Uterus (tissue), 3 donors: ENCODE measurements at regions not wholly inside any gene's neighbourhood (a gene's known extent, or its start where the extent isn't known, plus 50 kb on each side); places are given as distances from the start of the nearest gene placed in this dataset.

Experiments
- DNase-seq, 2 donors: peaks; one replicate each; pipeline ENCODE4 v3.0.0-alpha.2; 2019 to 2020
- H3K27ac ChIP-seq, 2 donors: fragments of 200-600 bp; sonication (generic); 1 replicate in 1 of 2; 2 replicates in 1 of 2; pipeline ENCODE4 v1.5.1; 2016 to 2018
- H3K27me3 ChIP-seq, 2 donors: fragments of 200-600 bp; sonication (generic); one replicate each; pipeline ENCODE4 v1.5.1; 2018 to 2019; ENCODE audit warnings: control low read depth in 1 of 2
- H3K36me3 ChIP-seq, 2 donors: fragments of 200-600 bp; sonication (generic); one replicate each; pipeline ENCODE4 v1.5.1; 2019; ENCODE audit warnings: control low read depth in 1 of 2
- H3K4me1 ChIP-seq, 2 donors: fragments of 200-600 bp; sonication (generic); one replicate each; pipeline ENCODE4 v1.5.1; 2018 to 2019; ENCODE audit warnings: control low read depth in 1 of 2
- H3K4me3 ChIP-seq, 2 donors: fragments of 200-600 bp; sonication (generic); 1 replicate in 1 of 2; 2 replicates in 1 of 2; pipeline ENCODE4 v1.5.1; 2018 to 2019; ENCODE audit warnings: mild to moderate bottlenecking in 1 of 2
- H3K9me3 ChIP-seq, 2 donors: fragments of 200-600 bp; sonication (generic); one replicate each; pipeline ENCODE4 v1.5.1; 2019; ENCODE audit warnings: control low read depth in 1 of 2
- POLR2A ChIP-seq, 2 donors: fragments of 450-650 bp; IDR thresholded peaks; one replicate each; pipeline ENCODE4 v1.6.1; 2016; ENCODE audit warnings: antibody characterized with exemption in 2 of 2, mild to moderate bottlenecking in 1 of 2, moderate library complexity in 1 of 2
- intact Hi-C: fragments of 100-400 bp; cut with DNase I; formaldehyde crosslinking; loops from one replicate; pipeline ENCODE4 v1.15.1; 2023; ENCODE audit warnings: low total_unique reads
- TF ChIP-seq, protein P1 (sequence below), 4 experiments: fragments of 200-600 bp in 2 of 4; fragments of 450-650 bp in 2 of 4; sonication (generic) in 2 of 4; IDR thresholded peaks; one replicate each; pipeline ENCODE4 v1.5.1; 2016 to 2019; ENCODE audit warnings: antibody characterized with exemption in 4 of 4, mild to moderate bottlenecking in 2 of 4, moderate library complexity in 1 of 4
- donor health status: DM: yes; HTN: yes; CAD: no.

DNA sequence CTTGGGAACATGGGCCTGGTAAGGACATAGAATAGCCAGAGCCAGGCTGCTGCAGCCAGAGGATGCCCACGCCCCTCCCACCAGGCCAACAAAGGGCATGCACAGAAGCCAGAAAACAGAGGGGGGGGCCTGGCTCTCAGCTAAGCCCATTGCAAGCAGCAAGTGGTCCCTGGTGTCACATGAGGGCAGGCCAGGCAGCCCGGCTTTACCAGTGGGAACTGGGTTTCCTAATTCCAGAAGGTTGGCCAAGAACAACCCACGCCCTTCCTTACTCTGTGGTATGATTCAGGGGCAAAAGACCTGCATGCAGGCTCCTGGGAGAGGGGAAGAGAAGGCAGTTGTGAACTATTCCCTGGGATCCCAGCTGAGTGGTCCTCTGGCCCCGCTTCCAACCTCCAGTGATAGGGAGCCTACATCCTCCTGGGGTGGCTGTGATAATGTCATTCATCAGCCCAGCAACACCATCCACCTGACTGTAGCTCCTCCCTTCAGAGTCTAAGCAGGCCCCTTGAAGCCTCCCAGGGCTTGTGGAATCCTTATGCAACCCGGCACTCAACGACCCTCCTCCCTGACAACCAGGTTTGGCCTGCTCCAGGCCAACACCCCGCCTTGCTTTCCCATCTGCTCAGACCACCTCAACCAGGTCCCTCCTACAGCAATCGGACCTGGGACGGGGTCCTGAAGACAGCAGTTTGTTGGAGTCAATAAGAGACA, 62.1 kb upstream of the LMO1 start:
- intact Hi-C loops: no loop called here
- Histone ChIP-seq H3K4me1 (no peaks in the 10 kb centered on the region), H3K4me3 (no peak overlapping the region), H3K27me3 (no peaks in the 10 kb centered on the region), H3K9me3 (no peaks in the 10 kb centered on the region), H3K36me3 (no peaks in the 10 kb centered on the region), H3K27ac (no peak overlapping the region)
- DNase-seq: no peak
- TF ChIP-seq, protein P1, sequence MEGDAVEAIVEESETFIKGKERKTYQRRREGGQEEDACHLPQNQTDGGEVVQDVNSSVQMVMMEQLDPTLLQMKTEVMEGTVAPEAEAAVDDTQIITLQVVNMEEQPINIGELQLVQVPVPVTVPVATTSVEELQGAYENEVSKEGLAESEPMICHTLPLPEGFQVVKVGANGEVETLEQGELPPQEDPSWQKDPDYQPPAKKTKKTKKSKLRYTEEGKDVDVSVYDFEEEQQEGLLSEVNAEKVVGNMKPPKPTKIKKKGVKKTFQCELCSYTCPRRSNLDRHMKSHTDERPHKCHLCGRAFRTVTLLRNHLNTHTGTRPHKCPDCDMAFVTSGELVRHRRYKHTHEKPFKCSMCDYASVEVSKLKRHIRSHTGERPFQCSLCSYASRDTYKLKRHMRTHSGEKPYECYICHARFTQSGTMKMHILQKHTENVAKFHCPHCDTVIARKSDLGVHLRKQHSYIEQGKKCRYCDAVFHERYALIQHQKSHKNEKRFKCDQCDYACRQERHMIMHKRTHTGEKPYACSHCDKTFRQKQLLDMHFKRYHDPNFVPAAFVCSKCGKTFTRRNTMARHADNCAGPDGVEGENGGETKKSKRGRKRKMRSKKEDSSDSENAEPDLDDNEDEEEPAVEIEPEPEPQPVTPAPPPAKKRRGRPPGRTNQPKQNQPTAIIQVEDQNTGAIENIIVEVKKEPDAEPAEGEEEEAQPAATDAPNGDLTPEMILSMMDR (IDR thresholded peaks at IDR 0.05): no peak
- TF ChIP-seq POLR2A (IDR thresholded peaks at IDR 0.05): no peak

DNA sequence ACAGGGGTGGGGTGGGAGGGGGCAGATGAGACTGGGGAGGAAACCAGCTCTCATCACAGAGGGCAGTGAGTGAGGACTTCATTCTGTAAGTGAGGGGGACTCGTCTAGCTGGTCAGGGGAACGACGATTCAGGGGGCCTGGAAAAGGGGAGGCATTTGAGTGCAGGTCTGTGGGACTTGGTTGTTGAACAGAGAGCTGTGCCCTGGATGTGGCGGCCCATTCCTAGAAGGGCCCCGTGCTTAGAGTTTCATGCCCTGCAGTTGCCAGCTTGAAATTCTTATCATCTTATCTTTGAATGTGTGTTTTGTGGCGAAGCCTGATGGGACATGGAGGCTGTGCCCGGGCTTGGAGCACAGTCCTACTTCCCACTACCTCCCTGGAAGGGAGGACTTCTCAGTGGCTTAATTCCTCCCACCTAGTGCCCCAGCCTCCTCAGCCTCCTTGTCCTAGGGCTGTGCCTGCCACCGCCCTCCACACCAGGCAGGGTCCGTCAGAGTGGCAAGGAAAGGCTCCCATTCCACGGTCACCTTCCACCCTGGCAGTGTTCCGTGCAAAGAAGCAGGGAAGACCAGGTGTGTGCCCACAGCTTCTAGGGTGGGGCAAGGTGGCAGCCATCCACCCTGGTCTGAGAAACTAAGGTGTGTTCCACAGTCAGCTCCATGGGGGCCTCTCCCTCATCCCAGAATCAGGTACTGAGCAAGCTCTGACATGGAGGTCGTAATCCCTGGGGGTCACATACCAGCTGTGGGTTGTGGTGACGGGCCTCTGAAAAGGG, 59.7 kb upstream of the LMO1 start:
- Histone ChIP-seq H3K36me3 (no peaks in the 10 kb centered on the region), H3K27ac (no peak overlapping the region), H3K9me3 (no peaks in the 10 kb centered on the region), H3K4me1 (no peaks in the 10 kb centered on the region), H3K27me3 (no peaks in the 10 kb centered on the region), H3K4me3 (no peak overlapping the region)
- intact Hi-C loops: no loop called here
- no peak for TF ChIP-seq POLR2A (IDR thresholded peaks at IDR 0.05)
- TF ChIP-seq, protein P1 (IDR thresholded peaks at IDR 0.05): no peak
- DNase-seq: no peak

DNA sequence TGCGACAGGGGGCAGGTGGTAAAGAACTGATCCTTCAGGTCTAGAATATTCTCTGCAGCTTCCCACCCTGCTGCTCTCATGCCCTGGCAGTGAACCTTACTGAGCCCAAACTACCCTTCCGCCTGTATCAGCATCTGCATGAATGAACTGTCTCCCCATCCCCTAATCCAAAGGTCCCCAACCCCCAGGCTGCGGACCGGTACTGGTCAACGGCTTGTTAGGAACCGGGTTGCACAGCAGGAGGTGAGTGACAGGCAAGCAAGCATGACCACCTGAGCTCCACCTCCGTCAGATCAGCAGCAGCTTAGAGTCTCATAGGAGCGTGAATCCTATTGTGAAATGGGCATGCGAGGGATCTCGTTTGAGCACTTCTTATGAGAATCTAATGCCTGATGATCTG, 58.2 kb upstream of the LMO1 start:
- H3K36me3 ChIP-seq: no peaks in the 10 kb centered on the region
- no peak overlapping the region for H3K27ac ChIP-seq
- DNase-seq: no peak
- no peak overlapping the region for H3K4me3 ChIP-seq
- no peaks in the 10 kb centered on the region for H3K4me1 ChIP-seq
- TF ChIP-seq POLR2A (IDR thresholded peaks at IDR 0.05): no peak
- TF ChIP-seq, protein P1 (IDR thresholded peaks at IDR 0.05): no peak
- H3K27me3 ChIP-seq: no peaks in the 10 kb centered on the region
- intact Hi-C loops: no loop called here
- H3K9me3 ChIP-seq: no peaks in the 10 kb centered on the region

DNA sequence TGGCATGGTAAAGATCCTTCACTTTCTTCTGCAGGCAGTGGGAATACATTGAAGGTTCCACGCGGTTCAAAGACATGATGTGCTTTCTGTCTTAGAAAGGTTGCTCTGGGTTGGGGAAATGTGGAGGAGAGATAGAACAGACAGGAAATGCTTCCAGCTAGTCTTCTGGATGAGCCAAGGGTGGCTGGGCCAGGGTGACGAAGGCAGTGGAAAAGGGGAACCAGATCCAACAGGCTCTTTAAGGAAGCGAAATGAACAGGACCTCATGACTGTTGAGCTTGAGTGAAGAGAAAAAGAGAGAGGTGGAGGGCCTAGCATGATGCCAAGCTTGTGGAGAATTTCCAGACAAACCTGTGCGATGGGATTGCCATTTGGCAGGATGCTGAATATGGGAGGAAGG, 56.4 kb upstream of the LMO1 start:
- no peak for DNase-seq
- intact Hi-C loops: no loop called here

DNA sequence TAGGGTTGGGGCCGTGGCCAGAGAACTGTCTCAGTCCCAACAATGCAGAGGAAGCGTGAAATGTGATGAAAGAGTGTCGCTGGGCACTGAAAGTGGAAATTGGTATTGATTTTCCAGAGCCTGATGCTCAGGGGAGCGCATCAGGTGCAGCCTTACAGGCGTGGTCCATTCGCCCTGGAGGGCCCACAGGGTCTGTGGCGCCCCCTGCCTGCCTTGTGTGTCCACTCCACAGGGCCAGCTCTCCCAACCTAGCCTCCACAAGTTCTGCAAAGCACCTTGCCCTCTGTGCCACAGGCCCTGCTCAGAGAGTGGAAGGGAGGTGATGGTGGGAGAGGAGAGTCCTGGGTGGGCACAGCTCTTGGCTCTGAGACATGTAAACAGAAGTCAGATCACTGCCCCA, 54.9 kb upstream of the LMO1 start:
- no peak overlapping the region for H3K27ac ChIP-seq
- intact Hi-C loops: no loop called here
- no peaks in the 10 kb centered on the region for H3K4me1 ChIP-seq
- H3K36me3 ChIP-seq: no peaks in the 10 kb centered on the region
- no peak overlapping the region for H3K4me3 ChIP-seq
- H3K9me3 ChIP-seq: no peaks in the 10 kb centered on the region
- no peak for DNase-seq
- TF ChIP-seq, protein P1 (IDR thresholded peaks at IDR 0.05): no peak
- TF ChIP-seq POLR2A (IDR thresholded peaks at IDR 0.05): no peak
- H3K27me3 ChIP-seq: no peaks in the 10 kb centered on the region

More for the DNA sequence above, 56.4 kb upstream of the LMO1 start:
- Histone ChIP-seq H3K9me3 (no peaks in the 10 kb centered on the region), H3K4me1 (no peaks in the 10 kb centered on the region), H3K4me3 (no peak overlapping the region), H3K36me3 (no peaks in the 10 kb centered on the region), H3K27me3 (no peaks in the 10 kb centered on the region), H3K27ac (no peak overlapping the region)
- TF ChIP-seq, protein P1 (IDR thresholded peaks at IDR 0.05): no peak
- TF ChIP-seq POLR2A (IDR thresholded peaks at IDR 0.05): no peak
